RWPE2 (cell line): ENCODE measurements at regions not wholly inside any gene's neighbourhood (a gene's known extent, or its start where the extent isn't known, plus 50 kb on each side); places are given as distances from the start of the nearest gene placed in this dataset.
"Not testable (repeated sequence)": the region's sequence is repeated elsewhere in the genome, so short reads cannot be mapped to it uniquely, and the experiment has no call there.

ENCODE experiments used
- ATAC-seq: fragments of 200-7000 bp; cut with Tn5 transposase; 3 replicates; pipeline ENCODE4 v1.9.1; 2021; ENCODE audit warnings: low read depth
- DNase-seq: peaks from one replicate; pipeline ENCODE4 v3.0.0-alpha.2; 2020; ENCODE audit warnings: low spot score
- H3K27ac ChIP-seq: fragments of 450-650 bp; 2 replicates; pipeline ENCODE4 v1.5.1; 2017; ENCODE audit warnings: mild to moderate bottlenecking; ENCODE audit not compliant: poor library complexity, severe bottlenecking
- H3K27me3 ChIP-seq: fragments of 250-450 bp; sonication (Bioruptor Pico); 2 replicates; pipeline ENCODE4 v1.5.1; 2021; ENCODE audit warnings: mild to moderate bottlenecking, moderate library complexity; ENCODE audit not compliant: insufficient read depth, poor library complexity, severe bottlenecking
- H3K36me3 ChIP-seq: fragments of 250-450 bp; sonication (Bioruptor Pico); 2 replicates; pipeline ENCODE4 v1.5.1; 2020; ENCODE audit warnings: low read depth, mild to moderate bottlenecking, moderate library complexity
- H3K4me1 ChIP-seq: fragments of 250-450 bp; sonication (Bioruptor Pico); 2 replicates; pipeline ENCODE4 v1.5.1; 2021; ENCODE audit warnings: mild to moderate bottlenecking, moderate library complexity; ENCODE audit not compliant: insufficient read depth, poor library complexity, severe bottlenecking
- H3K4me3 ChIP-seq: fragments of 250-450 bp; sonication (Bioruptor Pico); 2 replicates; pipeline ENCODE4 v1.5.1; 2021; ENCODE audit warnings: mild to moderate bottlenecking, moderate library complexity; ENCODE audit not compliant: severe bottlenecking
- H3K9me3 ChIP-seq: fragments of 250-450 bp; sonication (Bioruptor Pico); 2 replicates; pipeline ENCODE4 v1.5.1; 2021; ENCODE audit warnings: mild to moderate bottlenecking, moderate library complexity; ENCODE audit not compliant: severe bottlenecking
- TF ChIP-seq, protein P1 (sequence below): fragments of 450-650 bp; IDR thresholded peaks from one replicate; pipeline ENCODE4 v1.5.1; 2017; ENCODE audit warnings: mild to moderate bottlenecking, moderate library complexity; ENCODE audit not compliant: poor library complexity, severe bottlenecking

DNA sequence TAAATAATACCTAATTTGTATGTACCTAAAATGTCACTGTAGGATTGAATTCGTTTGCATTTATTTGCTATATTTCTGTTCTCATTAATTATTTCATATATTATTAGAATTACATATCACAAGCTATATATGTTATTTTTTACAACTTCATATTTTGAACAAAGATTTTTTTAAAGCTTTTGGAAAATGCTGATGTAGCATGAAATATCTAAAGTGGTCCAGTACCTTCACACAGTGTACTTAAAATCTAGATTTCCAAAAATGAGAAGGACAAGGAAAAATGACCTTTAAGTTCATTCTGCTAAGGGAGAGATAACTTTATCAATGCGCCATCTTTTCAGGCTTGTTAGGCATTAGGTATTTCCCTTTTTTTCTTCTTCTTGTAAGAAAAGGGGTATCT, 71.8 kb downstream of the LARP7 start:
- H3K9me3 ChIP-seq, result no peaks in the 10 kb centered on the region
- peaks cover 41% of the 10 kb centered on the region for H3K27me3 ChIP-seq
- no peak for DNase-seq
- H3K4me1 ChIP-seq, result no peaks in the 10 kb centered on the region
- ATAC-seq, result no peak
- no peak overlapping the region for H3K4me3 ChIP-seq
- H3K36me3 ChIP-seq, result no peaks in the 10 kb centered on the region
- TF ChIP-seq, protein P1, sequence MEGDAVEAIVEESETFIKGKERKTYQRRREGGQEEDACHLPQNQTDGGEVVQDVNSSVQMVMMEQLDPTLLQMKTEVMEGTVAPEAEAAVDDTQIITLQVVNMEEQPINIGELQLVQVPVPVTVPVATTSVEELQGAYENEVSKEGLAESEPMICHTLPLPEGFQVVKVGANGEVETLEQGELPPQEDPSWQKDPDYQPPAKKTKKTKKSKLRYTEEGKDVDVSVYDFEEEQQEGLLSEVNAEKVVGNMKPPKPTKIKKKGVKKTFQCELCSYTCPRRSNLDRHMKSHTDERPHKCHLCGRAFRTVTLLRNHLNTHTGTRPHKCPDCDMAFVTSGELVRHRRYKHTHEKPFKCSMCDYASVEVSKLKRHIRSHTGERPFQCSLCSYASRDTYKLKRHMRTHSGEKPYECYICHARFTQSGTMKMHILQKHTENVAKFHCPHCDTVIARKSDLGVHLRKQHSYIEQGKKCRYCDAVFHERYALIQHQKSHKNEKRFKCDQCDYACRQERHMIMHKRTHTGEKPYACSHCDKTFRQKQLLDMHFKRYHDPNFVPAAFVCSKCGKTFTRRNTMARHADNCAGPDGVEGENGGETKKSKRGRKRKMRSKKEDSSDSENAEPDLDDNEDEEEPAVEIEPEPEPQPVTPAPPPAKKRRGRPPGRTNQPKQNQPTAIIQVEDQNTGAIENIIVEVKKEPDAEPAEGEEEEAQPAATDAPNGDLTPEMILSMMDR, result no peak
- no peak overlapping the region for H3K27ac ChIP-seq

DNA sequence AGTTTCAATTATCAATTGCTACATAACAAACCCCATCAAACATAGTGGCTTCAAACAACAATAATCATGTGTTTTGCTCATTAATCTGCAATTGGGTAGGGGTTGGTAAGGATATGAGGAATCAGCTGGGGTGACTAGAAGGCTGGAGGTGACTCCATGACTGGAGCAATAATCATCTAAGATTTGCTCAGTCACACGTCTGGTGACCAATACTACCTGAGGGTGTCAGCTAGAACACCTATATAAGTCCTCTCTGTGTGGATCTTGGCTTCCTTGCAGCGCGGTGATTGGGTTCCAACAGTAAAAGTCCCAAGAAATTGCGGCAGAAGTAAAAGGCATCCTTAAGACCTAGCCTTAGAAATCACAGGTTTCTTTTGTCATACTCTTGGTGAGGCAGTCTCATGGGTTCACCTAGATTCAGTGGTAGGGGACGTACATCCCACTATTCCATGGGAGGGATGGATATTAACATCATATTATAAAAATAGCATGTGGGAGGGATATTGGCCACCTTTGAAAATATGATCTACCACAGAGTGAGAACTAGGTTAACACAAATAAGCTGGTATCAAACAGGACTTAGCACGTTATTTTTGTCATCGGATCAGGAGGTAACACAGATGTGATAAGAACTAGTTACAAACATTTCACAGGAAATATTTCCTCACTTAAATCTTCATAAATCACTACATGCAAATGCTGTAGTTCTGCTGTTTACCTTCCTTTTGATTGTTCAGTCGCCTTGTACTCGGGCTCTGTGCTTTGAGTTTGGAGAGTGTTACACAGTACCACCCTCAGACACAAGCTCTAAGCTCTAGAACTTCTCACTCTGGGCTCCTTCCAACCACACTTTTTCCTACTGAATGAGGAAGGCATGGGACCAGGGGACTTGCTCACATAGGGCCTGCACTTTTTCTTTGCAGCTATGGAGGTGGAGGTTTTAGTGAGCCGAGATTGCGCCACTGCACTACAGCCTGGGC, 78.3 kb downstream of the LARP7 start:
- H3K4me3 ChIP-seq, result no peak overlapping the region
- TF ChIP-seq, protein P1, result no peak
- no peak for ATAC-seq

DNA sequence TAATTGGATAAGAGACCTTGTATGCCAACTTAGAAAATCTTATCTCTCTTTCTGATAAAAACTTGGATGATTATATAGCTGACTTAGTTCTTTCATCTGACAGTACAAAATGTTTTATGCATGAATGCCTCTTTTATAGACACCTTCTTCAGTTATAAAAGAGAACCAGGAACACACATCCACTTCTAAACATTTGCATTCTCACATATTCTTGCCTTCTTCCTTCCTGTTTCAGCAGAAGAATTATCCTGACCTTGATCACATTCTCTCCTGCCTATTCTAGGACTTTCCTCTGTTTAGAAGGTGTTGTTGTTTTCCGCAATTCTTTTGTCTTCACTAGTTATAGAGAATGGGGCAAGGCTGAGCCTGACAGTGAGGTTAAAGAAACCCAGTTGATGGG, 80.9 kb downstream of the LARP7 start:
- TF ChIP-seq, protein P1, result no peak
- Histone ChIP-seq H3K9me3 (no peaks in the 10 kb centered on the region), H3K4me1 (no peaks in the 10 kb centered on the region), H3K27me3 (no peaks in the 10 kb centered on the region), H3K4me3 (no peak overlapping the region), H3K27ac (no peak overlapping the region), H3K36me3 (no peaks in the 10 kb centered on the region)
- no peak for ATAC-seq
- no peak for DNase-seq

More for the DNA sequence above, 78.3 kb downstream of the LARP7 start:
- no peak for DNase-seq
- Histone ChIP-seq H3K36me3 (no peaks in the 10 kb centered on the region), H3K27ac (no peak overlapping the region), H3K9me3 (no peaks in the 10 kb centered on the region), H3K27me3 (no peaks in the 10 kb centered on the region), H3K4me1 (no peaks in the 10 kb centered on the region)

DNA sequence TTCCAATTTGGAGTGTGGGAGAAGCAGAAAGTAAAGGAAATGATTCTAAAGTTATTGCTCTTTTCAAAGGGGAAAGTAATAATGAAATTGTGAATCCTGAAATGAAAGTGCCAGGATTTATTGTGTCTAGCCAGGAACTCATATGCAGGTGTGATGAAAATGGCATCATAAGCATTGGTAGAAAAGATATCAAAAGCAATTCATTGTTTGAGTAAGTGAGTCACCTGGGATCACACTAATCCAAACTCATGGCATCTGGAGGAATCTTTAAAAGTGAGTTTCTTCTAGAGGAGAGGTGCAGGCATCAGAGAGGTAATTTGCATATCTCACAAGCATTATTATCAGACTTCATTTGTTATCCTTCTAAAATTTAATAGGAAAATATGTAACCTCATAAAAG, 84.7 kb downstream of the LARP7 start:
- no peaks in the 10 kb centered on the region for H3K27me3 ChIP-seq
- ATAC-seq (no peak; the same call in 2 of the 3 replicates), DNase-seq (no peak)
- H3K9me3 ChIP-seq, result no peaks in the 10 kb centered on the region
- no peaks in the 10 kb centered on the region for H3K36me3 ChIP-seq
- TF ChIP-seq, protein P1, result no peak
- H3K27ac ChIP-seq, result no peak overlapping the region
- H3K4me1 ChIP-seq, result no peaks in the 10 kb centered on the region
- no peak overlapping the region for H3K4me3 ChIP-seq

DNA sequence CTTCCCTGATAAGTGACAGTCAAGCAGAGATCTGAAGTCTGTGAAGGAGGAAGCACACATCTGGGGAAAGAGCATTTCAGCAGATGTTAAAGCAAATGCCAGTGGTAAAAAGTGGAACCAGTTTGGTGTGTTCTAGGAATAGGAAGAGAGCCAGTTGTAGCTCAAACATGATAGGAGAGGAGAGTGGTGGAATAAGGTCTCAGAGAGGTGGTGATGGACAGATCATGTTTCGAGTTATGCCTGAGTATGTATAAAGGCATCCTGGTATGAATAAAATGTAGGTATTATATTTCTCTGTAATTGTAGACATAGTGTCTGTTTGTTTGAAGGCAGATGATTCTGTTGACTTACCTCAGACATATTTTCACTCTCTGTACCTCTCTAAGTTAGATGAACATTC, 89.1 kb downstream of the LARP7 start:
- DNase-seq (no peak), ATAC-seq (peak; percentile 41; the same call in 2 of the 3 replicates)
- H3K27ac ChIP-seq, result no peak overlapping the region
- no peaks in the 10 kb centered on the region for H3K27me3 ChIP-seq
- no peaks in the 10 kb centered on the region for H3K36me3 ChIP-seq
- TF ChIP-seq, protein P1, result no peak
- no peaks in the 10 kb centered on the region for H3K9me3 ChIP-seq
- no peak overlapping the region for H3K4me3 ChIP-seq
- no peaks in the 10 kb centered on the region for H3K4me1 ChIP-seq

DNA sequence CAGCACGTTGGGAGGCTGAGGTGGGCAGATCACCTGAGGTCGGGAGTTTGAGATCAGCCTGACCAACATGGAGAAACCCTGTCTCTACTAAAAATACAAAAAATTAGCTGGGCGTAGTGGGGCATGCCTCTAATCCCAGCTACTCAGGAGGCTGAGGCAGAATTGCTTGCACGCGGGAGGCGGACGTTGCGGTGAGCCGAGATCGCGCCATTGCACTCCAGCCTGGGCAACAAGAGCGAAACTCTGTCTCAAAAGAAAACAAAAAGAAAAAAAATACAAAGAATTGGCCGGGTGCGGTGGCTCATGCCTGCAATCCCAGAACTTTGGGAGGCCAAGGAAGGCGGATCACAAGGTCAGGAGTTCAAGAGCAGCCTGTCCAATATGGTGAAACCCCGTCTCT, 90.8 kb downstream of the LARP7 start:
- not testable (repeated sequence) for H3K4me1 ChIP-seq, H3K4me3 ChIP-seq, H3K27me3 ChIP-seq, ATAC-seq, H3K27ac ChIP-seq, DNase-seq, H3K36me3 ChIP-seq, H3K9me3 ChIP-seq
